OCI-LY7 (cell line): ENCODE measurements at regions not wholly inside any gene's neighbourhood (a gene's known extent, or its start where the extent isn't known, plus 50 kb on each side); places are given as distances from the start of the nearest gene placed in this dataset.
"Not testable (repeated sequence)": the region's sequence is repeated elsewhere in the genome, so short reads cannot be mapped to it uniquely, and the experiment has no call there.

Experiments
- BruUV-seq: library from RNA; stranded (reverse); fragments of 400-500 nt; replicated peaks from 2 replicates; lab custom pipeline; 2021; lab: Mats Ljungman, UMichigan
- CTCF ChIA-PET: fragments of 300-600 bp; sonication (Branson Sonifier 250); formaldehyde crosslinking; loops from one replicate; lab custom pipeline; 2022; ENCODE audit warnings: antibody characterized with exemption; ENCODE audit not compliant: unreplicated experiment; lab: Charles Lee
- POLR2A ChIA-PET: fragments of 300-600 bp; sonication (Branson Sonifier 250); formaldehyde crosslinking; loops from one replicate; lab custom pipeline; 2022; ENCODE audit warnings: antibody characterized with exemption; lab: Charles Lee
- DNase-seq: peaks from one replicate; pipeline ENCODE4 v3.0.0-alpha.2; 2015; ENCODE audit warnings: low spot score
- H2AFZ ChIP-seq: fragments of 200-600 bp; sonication (generic), shearing (Covaris generic); 2 replicates; pipeline ENCODE4 v1.6.1; 2014; ENCODE audit warnings: mild to moderate bottlenecking, antibody characterized with exemption, low read length, moderate library complexity
- H3K27ac ChIP-seq: fragments of 200-600 bp; sonication (generic); 2 replicates; pipeline ENCODE4 v1.5.1; 2014; ENCODE audit warnings: mixed run types, low read depth, mild to moderate bottlenecking, moderate library complexity, low read length, inconsistent platforms; ENCODE audit not compliant: poor library complexity, severe bottlenecking
- H3K36me3 ChIP-seq: fragments of 200-600 bp; sonication (generic); 2 replicates; pipeline ENCODE4 v1.6.1; 2014; ENCODE audit warnings: mild to moderate bottlenecking, antibody characterized with exemption, low read length, moderate library complexity, mixed read lengths; ENCODE audit not compliant: insufficient read depth
- H3K4me1 ChIP-seq: fragments of 200-600 bp; sonication (generic); 2 replicates; pipeline ENCODE4 v1.5.1; 2014; ENCODE audit warnings: mild to moderate bottlenecking, low read length; ENCODE audit not compliant: insufficient read depth, poor library complexity, severe bottlenecking
- H3K4me2 ChIP-seq: fragments of 200-600 bp; sonication (generic); 2 replicates; pipeline ENCODE4 v1.6.1; 2014; ENCODE audit warnings: mild to moderate bottlenecking, low read length
- H3K4me3 ChIP-seq: fragments of 200-600 bp; sonication (generic); 2 replicates; pipeline ENCODE4 v1.5.1; 2014; ENCODE audit warnings: mild to moderate bottlenecking, low read depth, low read length; ENCODE audit not compliant: poor library complexity, severe bottlenecking
- H3K79me2 ChIP-seq: fragments of 200-600 bp; sonication (generic); 2 replicates; pipeline ENCODE4 v1.6.1; 2016; ENCODE audit warnings: low read depth, mild to moderate bottlenecking, low read length, moderate library complexity, mixed read lengths; ENCODE audit not compliant: insufficient read depth
- H3K9me2 ChIP-seq: fragments of 200-600 bp; sonication (generic); 2 replicates; pipeline ENCODE4 v1.6.1; 2016; ENCODE audit warnings: mild to moderate bottlenecking, low read length, mixed read lengths; ENCODE audit not compliant: insufficient read depth
- H3K9me3 ChIP-seq: fragments of 200-600 bp; sonication (generic); 2 replicates; pipeline ENCODE4 v1.6.1; 2014; ENCODE audit warnings: mild to moderate bottlenecking, mixed run types, low read length, mixed read lengths
- H4K20me1 ChIP-seq: fragments of 200-600 bp; sonication (generic); 2 replicates; pipeline ENCODE4 v1.6.1; 2014; ENCODE audit warnings: mild to moderate bottlenecking, antibody characterized with exemption, low read length, moderate library complexity, mixed read lengths; ENCODE audit not compliant: insufficient read depth
- CTCF ChIP-seq: fragments of 200-600 bp; sonication (generic); conservative IDR thresholded peaks from 2 replicates; pipeline ENCODE4 v1.5.1; 2014; ENCODE audit warnings: mild to moderate bottlenecking, antibody characterized with exemption, low read length, moderate library complexity, mixed read lengths
- EZH2phosphoT487 ChIP-seq: fragments of 200-600 bp; sonication (generic); IDR thresholded peaks from 2 replicates; pipeline ENCODE4 v1.6.1; 2018; ENCODE audit warnings: low read depth, borderline replicate concordance, mild to moderate bottlenecking, mixed run types, antibody characterized with exemption, low read length, moderate library complexity, mixed read lengths
- intact Hi-C: fragments of 100-400 bp; cut with micrococcal nuclease; formaldehyde crosslinking; loops from one replicate; pipeline ENCODE4 v1.10.0; 2022; ENCODE audit not compliant: unreplicated experiment

DNA sequence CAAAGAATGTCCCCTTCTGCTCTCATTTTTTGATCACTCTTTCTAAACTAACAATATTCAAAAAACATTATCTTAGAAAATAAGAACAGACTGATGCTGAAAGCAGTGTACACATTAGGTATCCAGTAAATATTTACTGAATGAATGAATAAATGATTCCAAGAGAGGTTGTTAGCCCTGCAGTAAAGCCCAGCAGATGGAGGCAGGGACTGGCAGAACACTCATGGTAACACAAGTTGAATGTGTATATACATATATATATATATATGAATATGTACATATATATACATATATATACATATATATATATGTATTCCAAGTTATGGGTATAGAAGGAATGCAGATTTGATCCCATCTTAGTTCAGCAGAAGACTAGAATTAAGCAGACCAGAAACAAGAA lies 546.3 kb downstream of the RAB38 start:
- TF ChIP-seq CTCF (no peak), EZH2phosphoT487 (no peak)
- ChIA-PET CTCF (no interaction called here), POLR2A (interaction anchor here (0.9 kb wide), 1 partner anchor 11 kb away, joined by 3 read pairs; no protein-coding TSS in a partner anchor)
- H4K20me1 ChIP-seq, result no peaks in the 10 kb centered on the region
- DNase-seq, result no peak
- H3K4me1 ChIP-seq, result no peaks in the 10 kb centered on the region
- no peaks in the 10 kb centered on the region for H3K9me3 ChIP-seq
- no peak overlapping the region for H2AFZ ChIP-seq
- H3K4me2 ChIP-seq, result no peak overlapping the region
- H3K27ac ChIP-seq, result no peak overlapping the region
- intact Hi-C loops, result no loop called here
- H3K79me2 ChIP-seq, result no peaks in the 10 kb centered on the region
- no TSS peak for BruUV-seq
- H3K36me3 ChIP-seq, result no peaks in the 10 kb centered on the region
- no peak overlapping the region for H3K4me3 ChIP-seq
- H3K9me2 ChIP-seq, result no peaks in the 10 kb centered on the region

- Histone ChIP-seq H3K4me2 (no peak overlapping the region), H3K27ac (no peak overlapping the region), H4K20me1 (no peaks in the 10 kb centered on the region), H3K9me2 (no peaks in the 10 kb centered on the region), H3K4me1 (no peaks in the 10 kb centered on the region), H3K79me2 (no peaks in the 10 kb centered on the region), H3K4me3 (no peak overlapping the region), H3K36me3 (no peaks in the 10 kb centered on the region), H2AFZ (no peak overlapping the region), H3K9me3 (no peaks in the 10 kb centered on the region)
- POLR2A ChIA-PET, result interaction anchor here (0.9 kb wide), 2 partner anchors 12 to 25 kb away, joined by 3 read pairs; no protein-coding TSS in a partner anchor
- TF ChIP-seq EZH2phosphoT487 (no peak), CTCF (no peak)
- no peak for DNase-seq
- intact Hi-C loops, result no loop called here
- CTCF ChIA-PET, result no interaction called here
- BruUV-seq, result no TSS peak
These were observed 547.1 kb downstream of the RAB38 start for GRCh38 chr11:87628026-87628580.

DNA sequence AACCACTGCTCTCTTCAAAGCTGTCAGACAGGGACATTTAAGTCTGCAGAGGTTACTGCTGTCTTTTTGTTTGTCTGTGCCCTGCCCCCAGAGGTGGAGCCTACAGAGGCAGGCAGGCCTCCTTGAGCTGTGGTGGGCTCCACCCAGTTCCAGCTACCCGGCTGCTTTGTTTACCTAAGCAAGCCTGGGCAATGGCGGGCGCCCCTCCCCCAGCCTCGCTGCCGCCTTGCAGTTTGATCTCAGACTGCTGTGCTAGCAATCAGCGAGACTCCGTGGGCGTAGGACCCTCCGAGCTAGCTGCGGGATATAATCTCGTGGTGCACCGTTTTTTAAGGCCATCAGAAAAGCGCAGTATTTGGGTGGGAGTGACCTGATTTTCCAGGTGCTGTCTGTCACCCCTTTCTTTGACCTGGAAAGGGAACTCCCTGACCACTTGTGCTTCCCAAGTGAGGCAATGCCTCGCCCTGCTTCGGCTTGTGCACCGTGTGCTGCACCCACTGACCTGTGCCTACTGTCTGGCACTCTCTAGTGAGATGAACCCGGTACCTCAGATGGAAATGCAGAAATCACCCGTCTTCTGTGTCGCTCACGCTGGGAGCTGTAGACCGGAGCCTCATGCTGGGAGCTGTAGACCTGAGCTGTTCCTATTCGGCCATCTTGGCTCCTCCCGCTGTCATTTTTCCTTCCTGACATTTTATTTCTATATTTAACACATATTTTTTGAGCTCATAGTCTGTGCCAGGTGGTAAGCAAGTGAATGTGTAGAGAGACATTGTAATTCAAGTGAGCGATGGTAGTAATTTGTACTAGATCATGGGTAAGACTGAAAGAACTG lies 551.5 kb downstream of the RAB38 start:
- BruUV-seq, H2AFZ ChIP-seq, H3K4me1 ChIP-seq, H3K27ac ChIP-seq, H3K36me3 ChIP-seq, DNase-seq, intact Hi-C loops, H3K79me2 ChIP-seq, H3K9me2 ChIP-seq, H4K20me1 ChIP-seq, H3K4me3 ChIP-seq, H3K9me3 ChIP-seq, POLR2A ChIA-PET, CTCF ChIA-PET, H3K4me2 ChIP-seq: not testable (repeated sequence)
